ENCODE measurements at regions not wholly inside any gene's neighbourhood (a gene's known extent, or its start where the extent isn't known, plus 50 kb on each side); places are given as distances from the start of the nearest gene placed in this dataset.

GRCh38 chr5:174655351-174655750, 69.0 kb upstream of the MSX2 start:
- TF ChIP-seq CTCF (IDR thresholded peaks at IDR 0.05) (no peak), POLR2A (IDR thresholded peaks at IDR 0.05) (no peak)
